NCI-H1694 (cell line): ENCODE measurements at regions not wholly inside any gene's neighbourhood (a gene's known extent, or its start where the extent isn't known, plus 50 kb on each side); places are given as distances from the start of the nearest gene placed in this dataset.
A peak's percentile ranks its signal among the peaks of the same experiment; 100 is the strongest.

Experiments used
- DNase-seq: peaks from one replicate; lab custom pipeline; 2025; lab: John Stamatoyannopoulos, UW

DNA sequence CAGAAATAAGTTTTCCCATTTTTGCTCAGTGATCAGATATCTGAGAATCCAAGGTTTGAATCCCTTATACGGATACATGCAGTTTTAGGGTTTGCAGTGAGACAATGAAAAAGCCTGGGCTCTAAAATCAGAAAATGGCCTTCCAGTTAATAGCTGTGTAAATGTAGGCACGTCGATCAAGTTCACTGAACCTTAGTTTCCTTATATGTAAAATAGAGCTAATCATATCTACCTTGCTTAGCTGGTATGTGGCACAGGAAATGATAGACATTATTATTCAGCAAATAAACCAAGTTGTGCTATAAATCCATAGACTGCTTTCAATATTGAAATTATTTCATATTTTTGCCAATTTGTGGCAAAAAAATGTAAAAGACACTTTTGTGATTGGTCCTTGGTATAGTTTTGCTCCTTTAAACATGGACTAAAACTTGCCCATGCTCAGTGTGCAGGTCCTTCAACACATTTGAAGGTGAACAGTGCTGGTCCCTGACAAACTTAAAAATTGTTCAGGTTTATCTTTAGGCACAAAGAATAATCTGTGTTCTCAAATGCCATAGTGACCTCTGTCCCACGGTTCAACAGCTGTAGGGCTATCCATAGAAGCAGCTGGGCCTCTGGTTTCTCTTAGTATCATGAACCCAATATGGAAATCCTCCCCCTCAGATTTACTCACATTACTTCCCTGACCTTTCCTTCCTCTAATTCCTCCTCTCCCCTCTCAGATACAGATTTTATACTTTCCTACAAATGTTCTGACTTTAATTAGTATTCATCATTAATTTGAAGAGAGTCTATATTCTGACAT is 51.0 kb downstream of the CCDC54 start:
- no peak for DNase-seq

- DNase-seq: peak; percentile 86
Measured at GRCh38 chr3:107429320-107430181, 52.3 kb downstream of the CCDC54 start.

- peak; percentile 13 for DNase-seq
Measured at GRCh38 chr3:107430214-107430995, 53.2 kb downstream of the CCDC54 start.

GRCh38 chr3:107430996-107431245 is 53.7 kb downstream of the CCDC54 start:
- DNase-seq: no peak

DNA sequence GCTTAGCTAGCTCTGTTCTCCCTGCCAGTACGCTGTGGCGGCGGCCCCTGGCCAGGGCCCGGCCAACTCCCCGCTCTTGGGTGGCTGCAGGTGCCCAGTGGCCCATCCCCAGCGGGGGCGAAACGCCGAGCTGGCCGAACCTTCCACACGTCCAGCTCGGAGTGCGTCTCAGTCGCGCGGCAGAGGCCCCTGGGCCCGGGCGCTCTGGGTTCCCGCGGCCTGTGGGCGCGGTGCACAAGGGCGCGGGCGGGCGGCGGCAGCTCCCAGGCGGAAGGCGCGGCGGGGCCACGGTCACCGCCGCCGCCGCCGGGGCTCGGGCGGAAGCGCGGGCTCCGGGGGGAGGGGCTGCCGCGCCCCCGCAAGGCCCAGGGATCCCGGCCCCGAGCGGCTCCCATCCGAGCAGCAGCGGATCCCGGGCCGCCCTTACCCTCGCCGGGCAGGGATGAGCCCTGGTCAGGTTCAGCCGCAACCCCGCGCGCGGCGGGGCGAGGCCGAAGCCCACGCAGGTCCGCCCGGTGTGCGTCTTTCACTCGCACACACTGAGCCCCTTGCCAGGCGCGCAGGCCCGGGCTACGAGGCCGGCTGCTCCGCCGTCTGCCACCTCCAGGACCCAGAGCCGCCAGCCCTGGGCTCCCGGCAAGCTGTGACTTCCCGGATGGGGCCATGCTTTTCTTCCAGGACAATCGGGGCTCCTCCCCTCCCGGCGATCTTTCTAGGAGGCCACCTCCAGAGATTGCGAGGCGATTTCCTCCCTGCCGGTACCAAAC is 54.2 kb downstream of the CCDC54 start:
- peak; percentile 52 for DNase-seq

DNA sequence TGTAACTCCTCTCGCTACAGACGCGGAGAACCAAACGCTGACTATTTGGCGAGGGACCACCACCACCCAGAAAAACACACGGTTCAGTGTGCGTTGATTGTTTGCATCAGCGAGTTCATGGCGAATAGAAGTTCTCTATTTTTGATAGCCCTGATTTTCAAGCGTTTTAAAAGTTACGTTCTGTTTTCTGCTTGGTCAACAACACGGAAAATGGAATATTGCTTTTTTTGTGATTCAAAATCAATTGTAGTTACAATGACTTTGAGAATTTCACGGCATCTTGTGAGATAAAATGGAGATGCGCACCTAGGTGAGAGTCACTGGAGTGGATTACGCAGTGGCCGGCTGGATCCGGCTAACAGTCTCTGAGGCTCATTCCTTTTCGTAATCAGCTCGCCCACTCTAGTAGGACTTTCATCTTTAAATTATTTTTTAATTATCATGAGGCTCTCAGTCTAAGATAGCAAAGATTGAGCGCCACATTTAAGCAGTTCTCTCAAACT is 54.8 kb downstream of the CCDC54 start:
- DNase-seq: no peak

DNA sequence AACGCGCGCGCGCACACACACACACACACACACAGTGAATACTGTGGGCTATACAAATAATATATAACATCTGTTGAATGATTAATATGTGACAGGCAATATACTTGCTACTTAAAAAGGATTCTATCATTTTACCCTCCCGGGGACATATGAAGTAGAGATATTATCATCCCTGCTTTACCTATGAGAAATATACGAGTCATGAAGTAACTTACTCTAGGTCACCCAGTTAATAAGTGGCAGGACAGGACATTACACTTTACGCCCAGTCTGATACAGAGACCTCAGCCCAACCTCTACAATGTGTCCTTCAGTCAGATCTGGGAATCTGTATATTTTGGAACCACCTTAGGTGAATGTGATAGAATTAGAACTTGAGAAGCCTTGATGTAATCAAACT is 55.4 kb downstream of the CCDC54 start:
- DNase-seq: no peak

DNA sequence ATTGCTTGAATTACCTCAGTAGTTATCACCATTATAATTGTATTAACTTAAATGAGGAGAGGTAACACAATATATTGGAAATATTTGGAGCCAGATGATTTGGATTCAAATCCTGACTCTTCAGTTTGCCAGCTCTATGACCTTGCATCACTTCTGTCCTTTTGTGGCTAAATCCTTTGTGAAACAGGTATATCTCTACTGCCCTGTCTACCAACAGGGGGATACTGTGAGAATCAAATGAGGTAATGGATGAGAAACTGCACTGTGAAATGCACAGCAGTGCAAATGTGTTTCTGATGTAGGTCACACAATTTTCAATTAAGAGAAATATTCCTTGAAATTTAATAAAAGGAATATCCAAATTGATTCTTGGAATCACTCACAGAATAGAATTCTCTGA is 58.8 kb downstream of the CCDC54 start:
- DNase-seq: no peak

DNA sequence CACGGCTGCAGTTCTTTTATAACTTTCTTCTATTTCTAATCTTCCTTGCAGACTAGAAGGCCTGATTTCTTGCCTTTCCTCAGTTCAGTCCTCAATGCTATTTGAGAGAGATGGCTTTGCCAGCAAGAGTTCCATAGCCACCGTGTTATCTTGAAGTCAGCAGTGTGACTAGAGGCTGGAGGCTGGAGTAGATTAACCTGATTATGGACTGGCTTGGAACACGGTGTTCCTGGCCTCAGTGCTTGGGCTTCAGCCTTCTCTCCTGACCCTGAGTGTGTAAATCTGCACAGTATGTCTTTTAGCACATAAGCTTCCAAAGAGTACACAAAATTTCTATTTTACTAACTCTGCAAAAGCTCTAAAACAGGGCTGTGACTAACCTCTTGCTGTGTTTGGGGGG is 61.4 kb downstream of the CCDC54 start:
- no peak for DNase-seq

DNA sequence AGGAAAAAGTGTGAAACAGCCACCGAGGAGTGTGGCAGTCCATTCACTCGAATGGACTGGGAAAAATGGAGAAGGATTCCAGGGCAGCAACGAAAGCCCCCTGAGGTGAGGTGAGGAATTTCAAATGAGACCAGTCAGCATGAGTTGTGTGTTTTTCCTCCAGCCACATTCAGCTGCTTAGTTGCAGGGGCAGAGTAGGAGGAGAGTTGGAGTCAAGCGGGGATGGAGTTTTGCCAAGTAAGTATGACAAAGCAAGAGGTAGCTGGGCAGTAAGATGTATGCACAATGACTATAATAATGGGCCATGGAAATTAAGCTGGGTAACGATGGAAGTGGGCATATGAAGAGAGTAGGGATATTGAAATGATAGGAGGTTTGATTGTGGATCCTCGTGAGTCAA is 64.4 kb downstream of the CCDC54 start:
- no peak for DNase-seq

DNA sequence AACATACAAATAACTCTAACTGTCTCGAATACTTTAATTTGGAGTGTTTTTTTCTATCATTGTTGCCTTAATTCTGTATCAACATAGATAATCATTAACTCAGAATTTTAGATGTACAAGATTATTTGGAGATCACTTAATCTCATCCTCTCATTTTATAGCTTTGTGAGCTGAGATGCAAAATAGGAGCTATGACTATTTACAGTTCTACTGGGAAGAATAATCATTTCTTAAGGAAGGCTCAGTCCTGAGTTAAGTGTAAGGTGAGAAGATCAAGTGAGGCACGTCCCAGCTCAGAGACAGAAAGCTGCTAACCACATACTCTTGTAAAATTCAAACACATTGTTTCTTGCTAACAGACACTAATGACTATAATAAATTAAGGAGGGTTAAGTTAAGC is 66.2 kb downstream of the CCDC54 start:
- DNase-seq: no peak

DNA sequence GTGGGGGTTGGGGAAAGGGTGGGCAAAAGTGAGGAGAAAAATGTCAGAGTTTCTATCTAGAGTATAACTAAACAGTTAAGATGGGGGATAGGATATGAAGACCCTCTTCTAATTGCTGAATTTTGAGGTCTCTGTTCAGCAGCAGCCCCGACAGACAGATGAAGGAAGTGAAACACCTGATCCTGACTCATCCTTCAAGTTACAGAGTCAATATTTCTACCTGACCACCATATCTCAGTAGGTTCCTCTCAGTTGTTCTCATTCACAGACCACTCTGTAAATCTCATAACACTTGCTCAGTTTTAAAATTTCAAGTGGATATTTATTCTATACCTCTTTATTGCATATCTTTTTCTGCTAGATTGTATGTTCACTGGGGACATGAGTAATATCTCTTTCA is 69.5 kb downstream of the CCDC54 start:
- no peak for DNase-seq

DNA sequence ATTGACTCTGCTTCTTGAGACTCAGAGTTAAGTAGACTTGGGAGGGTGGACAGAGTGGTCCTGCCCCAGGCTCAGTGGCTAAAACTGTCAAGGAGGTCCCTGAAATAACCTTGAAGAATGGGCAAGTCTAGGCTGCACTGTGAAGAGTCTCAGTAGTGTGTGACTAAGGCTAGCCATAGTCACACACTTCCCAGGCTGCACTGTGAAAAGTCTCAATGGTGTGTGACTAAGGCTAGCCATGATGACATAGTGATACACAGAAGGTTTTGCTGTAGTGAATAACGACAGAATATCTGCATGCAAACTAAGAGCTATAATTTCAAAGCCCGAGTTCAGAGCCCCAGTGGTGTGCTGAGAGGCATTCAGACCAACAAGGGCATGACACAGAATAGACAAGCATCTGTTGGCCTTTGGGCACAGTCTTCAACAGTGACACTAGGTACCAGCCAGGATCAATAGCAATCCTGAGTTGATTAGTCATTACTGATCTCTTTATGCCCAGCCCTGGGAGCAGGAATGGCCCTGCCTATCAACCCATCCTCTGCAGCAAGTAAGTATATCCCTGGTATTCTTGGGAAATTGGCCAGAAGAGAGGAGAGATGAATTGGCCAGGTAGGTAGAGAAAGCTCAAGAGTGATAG is 72.4 kb upstream of the BBX start:
- no peak for DNase-seq

DNA sequence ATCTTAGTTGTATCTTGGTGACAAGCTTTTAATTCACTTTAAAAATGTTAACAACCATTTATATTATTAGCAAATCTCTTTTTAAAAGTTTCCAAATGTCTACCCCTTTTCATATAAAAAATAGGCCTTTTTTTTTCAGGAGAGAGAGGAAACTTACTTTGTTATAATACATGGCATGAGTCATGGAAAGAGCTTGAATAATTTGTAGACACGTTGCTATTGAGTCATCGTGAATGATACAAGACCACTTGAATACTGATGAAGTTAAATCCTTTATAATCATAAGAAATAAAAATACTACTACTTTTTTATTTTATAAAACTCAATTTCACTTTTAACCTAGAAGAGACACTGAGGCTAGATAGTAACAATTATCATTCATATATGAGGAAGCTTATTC is 70.3 kb upstream of the BBX start:
- DNase-seq: no peak

DNA sequence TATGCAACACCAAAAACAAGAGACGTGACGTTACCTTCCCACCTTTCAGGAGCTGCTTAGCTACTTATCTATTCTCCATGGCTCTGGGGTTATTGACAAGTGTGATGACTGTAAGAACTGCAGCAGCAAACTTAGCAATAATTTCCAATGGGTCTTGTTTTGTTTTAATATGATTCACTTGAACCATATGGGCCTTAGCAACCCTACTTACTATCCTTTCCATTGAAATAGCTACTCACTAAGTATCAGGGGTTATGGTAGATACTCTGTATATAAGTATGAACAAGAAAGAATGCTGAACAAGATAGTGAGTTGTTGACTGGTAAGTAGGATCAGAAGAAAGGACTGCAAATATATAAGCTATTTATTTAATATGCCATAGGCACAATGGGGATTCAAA is 69.3 kb upstream of the BBX start:
- no peak for DNase-seq

DNA sequence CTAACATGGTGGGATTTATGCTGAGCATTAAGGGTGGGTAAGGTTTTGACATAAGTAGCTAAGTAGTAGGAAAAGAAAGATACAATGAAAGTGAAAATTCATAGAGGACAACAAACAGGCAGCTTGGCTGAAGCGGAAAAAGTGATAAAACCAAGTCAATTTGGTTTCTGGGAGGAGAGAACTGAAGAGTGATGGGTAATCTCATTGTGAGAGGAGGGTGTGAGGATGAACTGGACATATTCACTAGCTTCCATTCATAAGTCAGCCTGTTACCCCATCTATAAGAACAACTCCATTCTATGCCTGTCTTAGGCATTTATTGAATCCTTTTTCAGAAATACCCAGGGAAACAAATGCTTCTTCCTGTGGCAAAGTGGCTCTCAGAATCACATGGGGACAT is 67.1 kb upstream of the BBX start:
- no peak for DNase-seq

DNA sequence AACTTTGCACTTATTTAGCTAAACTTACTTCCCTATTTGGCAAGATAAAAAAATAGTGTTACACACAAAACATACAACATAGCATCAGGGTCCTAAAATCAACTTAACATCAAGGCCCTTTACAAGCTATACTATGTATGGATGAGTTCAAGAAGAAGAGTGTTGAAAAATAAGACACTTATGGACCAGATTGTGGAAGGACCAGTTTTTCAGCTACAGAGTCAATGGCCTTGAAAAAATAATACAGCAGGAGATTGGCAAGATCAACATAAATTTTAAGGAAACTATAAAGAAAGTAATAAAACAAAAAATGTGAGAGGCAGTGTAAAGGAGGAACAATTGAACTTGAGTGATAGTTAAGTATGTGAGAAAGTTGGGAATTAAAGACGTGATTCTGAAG is 66.3 kb upstream of the BBX start:
- no peak for DNase-seq

- no peak for DNase-seq
Measured at GRCh38 chr3:107458871-107459270, 63.9 kb upstream of the BBX start.

- no peak for DNase-seq
Measured at GRCh38 chr3:107461721-107462120, 61.0 kb upstream of the BBX start.

DNA sequence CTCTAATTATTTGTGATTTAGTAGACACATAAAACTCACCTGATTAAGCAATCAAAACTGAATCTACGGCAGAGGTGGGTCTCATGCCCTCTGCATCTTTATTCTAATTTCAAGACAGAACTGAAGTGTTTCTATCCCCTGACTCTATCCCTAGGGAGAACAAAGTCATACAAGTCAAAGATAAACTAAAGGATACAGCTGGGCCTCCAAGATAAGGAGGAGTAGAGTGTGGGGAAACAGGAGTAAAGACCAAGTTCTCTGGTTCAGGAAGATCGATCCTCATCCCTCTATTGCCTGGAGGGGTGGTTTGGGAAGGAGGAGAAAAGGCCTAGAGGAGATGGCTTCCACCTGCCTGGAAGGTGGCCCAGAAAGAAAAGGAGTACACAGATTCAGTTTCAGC is 58.7 kb upstream of the BBX start:
- no peak for DNase-seq

GRCh38 chr3:107465064-107465631 is 57.6 kb upstream of the BBX start:
- DNase-seq: no peak
